ENCODE measurements at regions not wholly inside any gene's neighbourhood (a gene's known extent, or its start where the extent isn't known, plus 50 kb on each side); places are given as distances from the start of the nearest gene placed in this dataset.

DNA sequence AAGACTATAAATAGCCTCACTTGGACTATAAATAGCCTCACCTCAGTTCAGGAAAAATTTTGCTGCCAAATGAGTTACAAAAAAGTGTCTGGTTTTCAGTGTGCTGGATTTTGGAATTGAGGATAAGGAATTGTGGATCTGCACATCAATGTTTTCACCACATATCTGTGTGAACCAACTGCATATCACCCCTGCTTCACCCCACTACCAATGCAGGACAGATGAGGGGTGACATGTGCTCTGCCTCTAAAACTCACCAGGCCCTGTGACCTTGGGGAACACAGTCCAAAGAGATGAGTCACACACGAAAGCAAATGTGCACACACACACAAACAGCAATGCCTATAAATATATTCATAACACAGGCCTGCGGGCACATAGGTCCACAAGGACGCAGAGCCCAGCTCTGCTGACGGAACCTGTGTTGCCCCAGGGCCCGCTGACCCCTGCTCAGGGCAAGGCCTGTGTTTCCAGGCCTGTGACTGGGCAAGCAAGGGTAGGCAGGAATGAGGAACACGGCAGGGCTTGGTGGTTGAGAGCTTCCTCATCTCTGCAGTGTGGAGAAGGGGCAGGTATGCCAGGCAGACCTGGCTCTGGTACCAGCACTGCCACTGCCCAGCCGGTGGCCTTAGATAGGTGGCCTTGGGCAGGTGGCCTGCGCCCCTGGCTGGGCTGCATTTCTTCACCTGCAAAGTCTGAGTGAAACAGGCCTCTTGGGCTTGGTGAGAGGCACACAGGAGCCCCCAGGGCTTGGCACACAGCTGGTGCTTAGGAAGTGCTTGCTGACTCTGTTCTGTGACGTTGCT is 82.4 kb downstream of the ARL6IP4 start:
- H3K9me3 ChIP-seq: no peaks in the 10 kb centered on the region
- H3K36me3 ChIP-seq: no peaks in the 10 kb centered on the region
- peak overlapping the region; percentile 84 to 97 (median 91) for H3K27ac ChIP-seq
- no peaks in the 10 kb centered on the region for H3K27me3 ChIP-seq
- TF ChIP-seq, protein P1, sequence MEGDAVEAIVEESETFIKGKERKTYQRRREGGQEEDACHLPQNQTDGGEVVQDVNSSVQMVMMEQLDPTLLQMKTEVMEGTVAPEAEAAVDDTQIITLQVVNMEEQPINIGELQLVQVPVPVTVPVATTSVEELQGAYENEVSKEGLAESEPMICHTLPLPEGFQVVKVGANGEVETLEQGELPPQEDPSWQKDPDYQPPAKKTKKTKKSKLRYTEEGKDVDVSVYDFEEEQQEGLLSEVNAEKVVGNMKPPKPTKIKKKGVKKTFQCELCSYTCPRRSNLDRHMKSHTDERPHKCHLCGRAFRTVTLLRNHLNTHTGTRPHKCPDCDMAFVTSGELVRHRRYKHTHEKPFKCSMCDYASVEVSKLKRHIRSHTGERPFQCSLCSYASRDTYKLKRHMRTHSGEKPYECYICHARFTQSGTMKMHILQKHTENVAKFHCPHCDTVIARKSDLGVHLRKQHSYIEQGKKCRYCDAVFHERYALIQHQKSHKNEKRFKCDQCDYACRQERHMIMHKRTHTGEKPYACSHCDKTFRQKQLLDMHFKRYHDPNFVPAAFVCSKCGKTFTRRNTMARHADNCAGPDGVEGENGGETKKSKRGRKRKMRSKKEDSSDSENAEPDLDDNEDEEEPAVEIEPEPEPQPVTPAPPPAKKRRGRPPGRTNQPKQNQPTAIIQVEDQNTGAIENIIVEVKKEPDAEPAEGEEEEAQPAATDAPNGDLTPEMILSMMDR (IDR thresholded peaks at IDR 0.05): no peak
- intact Hi-C loops (cut with DNase I): loop anchor here in 5 of 10 donors (5.0 to 10.0 kb wide), 5 partner anchors 34 to 89 kb away; partner anchors contain the start of gene PITPNM2 (in 1 of the 5)
- WGBS, 2 donors: 38 to 40% methylated on average over 9 of the region's 9 CpGs
- H3K4me1 ChIP-seq: peaks cover 57 to 97% (median 91%) of the 10 kb centered on the region in 9 donors
- DNase-seq (peak; percentile 55 to 56), ATAC-seq (peak; percentile 43 to 81 (median 70))
- H3K4me3 ChIP-seq: no peak overlapping the region

DNA sequence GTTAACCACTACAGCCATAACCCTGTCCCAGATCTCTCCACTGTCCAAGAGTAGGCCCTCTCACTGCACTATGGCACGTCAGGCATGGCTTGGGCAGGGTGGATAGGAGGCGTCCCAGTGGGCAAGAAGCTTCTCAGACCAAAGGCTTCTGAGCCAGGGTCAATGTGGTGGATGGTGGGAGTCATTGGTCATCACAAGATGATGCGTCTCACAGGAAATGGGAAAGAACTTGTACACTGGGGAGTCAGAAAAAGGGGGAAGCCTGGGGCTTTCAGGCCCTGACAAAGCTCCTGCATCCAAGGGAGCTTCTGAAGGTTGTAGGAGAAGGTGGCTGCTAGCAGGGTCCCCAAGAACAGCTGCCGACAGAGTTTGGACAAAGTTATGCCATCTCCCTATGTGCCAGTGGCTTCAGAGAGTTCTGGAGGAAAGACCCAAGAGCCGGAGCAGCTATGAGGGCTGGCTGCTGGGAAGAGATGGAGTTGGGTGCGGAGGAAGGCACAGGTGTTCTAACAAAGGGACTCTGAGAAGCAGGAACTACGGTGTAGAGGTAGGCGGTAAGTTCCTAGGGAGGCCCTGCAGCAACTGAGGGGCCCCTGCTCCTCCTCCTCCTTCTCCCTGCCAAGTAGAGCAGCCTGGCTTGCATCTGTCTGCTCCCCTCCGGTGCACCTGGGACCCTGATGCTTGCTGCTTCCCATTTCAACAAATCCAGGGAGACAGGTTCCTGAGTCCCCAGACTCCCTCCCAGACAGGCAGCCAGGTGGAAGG is 81.1 kb downstream of the ARL6IP4 start:
- Histone ChIP-seq H3K27ac (peak overlapping the region; percentile 84 to 97 (median 91)), H3K9me3 (no peaks in the 10 kb centered on the region), H3K36me3 (no peaks in the 10 kb centered on the region), H3K4me1 (peaks cover 53 to 90% (median 86%) of the 10 kb centered on the region in 9 donors), H3K27me3 (no peaks in the 10 kb centered on the region), H3K4me3 (no peak overlapping the region)
- TF ChIP-seq, protein P1 (IDR thresholded peaks at IDR 0.05): no peak
- WGBS, 2 donors: 85% methylated on average over 9 of the region's 9 CpGs
- intact Hi-C loops (cut with DNase I): loop anchor here in 5 of 10 donors (5.0 to 10.0 kb wide), 5 partner anchors 36 to 91 kb away; partner anchors contain the start of gene PITPNM2 (in 1 of the 5)
- ATAC-seq (no peak), DNase-seq (no peak)

DNA sequence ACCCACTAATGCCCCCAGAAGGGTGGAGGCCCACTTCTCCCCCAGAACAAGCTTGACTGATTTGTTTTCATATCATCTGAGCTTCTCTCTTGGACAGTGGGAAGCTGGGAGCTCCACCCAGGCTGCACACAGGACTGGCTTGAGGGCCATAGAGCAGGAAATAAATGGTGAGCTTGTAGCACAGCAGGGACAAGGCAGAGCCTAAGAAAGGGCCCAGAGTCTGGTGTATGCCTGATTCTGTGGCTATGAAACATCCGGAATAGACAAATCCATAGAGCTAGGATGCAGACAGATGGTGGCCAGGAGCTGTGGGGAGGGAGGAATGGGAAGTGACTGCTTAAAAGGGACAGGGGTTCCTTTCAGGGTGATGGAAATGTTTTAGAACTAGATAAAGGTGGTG is 79.0 kb downstream of the ARL6IP4 start:
- DNase-seq: no peak
- 35 to 48% methylated on average over 1 of the region's 1 CpG for WGBS, 2 donors
- no peak for ATAC-seq
- TF ChIP-seq, protein P1 (IDR thresholded peaks at IDR 0.05): no peak
- Histone ChIP-seq H3K27me3 (no peaks in the 10 kb centered on the region), H3K36me3 (no peaks in the 10 kb centered on the region), H3K4me3 (no peak overlapping the region), H3K9me3 (no peaks in the 10 kb centered on the region), H3K4me1 (peaks cover 35 to 86% (median 78%) of the 10 kb centered on the region in 9 donors), H3K27ac (peak overlapping the region; percentile 0 to 97 (median 72))
- intact Hi-C loops (cut with DNase I): no loop called here

DNA sequence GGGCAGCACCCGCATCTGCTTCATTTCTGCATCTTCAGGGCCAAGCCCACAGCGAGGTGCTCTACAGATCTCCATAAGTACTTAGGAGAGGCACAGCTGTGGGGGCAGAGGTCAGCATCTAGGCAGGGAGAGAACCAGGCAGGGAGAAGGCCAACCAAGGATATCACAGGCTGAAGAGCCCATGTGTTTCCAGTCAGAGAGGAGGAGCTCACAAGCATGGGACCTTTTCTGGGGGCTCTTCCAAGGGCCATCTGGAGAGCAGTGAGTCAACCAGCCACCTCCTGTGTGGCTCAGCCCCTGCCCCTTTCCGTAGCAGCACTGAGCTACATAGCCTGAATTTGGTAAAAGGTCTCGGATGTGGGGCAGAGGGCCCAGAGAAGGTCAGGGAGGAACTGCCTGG is 78.5 kb downstream of the ARL6IP4 start:
- Histone ChIP-seq H3K27ac (peak overlapping the region; percentile 0 to 97 (median 72)), H3K27me3 (no peaks in the 10 kb centered on the region), H3K36me3 (no peaks in the 10 kb centered on the region), H3K9me3 (no peaks in the 10 kb centered on the region), H3K4me1 (peaks cover 30 to 81% (median 72%) of the 10 kb centered on the region in 9 donors), H3K4me3 (no peak overlapping the region)
- TF ChIP-seq, protein P1 (IDR thresholded peaks at IDR 0.05): no peak
- ATAC-seq: peak in 5 of 8 donors; percentile 1 to 30 (median 15)
- no peak for DNase-seq
- intact Hi-C loops (cut with DNase I): no loop called here
- WGBS, 2 donors: 72 to 80% methylated on average over 4 of the region's 4 CpGs

Data from heart right ventricle (tissue), 16 donors.